ENCODE measurements at regions not wholly inside any gene's neighbourhood (a gene's known extent, or its start where the extent isn't known, plus 50 kb on each side); places are given as distances from the start of the nearest gene placed in this dataset.
A peak's percentile ranks its signal among the peaks of the same experiment; 100 is the strongest.

DNA sequence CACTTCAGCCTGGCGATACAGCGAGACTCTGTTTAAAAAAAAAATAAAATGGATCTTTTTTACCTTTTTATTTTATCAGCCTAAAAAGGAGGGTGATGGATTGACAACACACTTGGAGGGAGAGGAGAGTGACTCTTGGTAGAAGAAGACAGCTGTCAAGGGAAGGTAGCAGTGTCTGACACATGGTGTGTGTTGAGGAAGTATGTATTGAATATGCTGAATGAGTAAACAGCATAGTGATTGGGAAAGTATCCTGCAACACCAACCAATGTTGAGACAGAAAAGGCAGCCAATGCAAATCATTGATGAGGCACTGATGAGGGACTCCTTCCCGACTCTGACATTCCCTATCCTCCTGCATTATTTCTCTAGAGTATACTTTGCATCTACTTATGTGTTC, 306.4 kb downstream of the LPIN1 start:
- Histone ChIP-seq H3K4me1 (ENCODE audit: insufficient read depth, poor library complexity, severe bottlenecking) (peaks cover 6% of the 10 kb centered on the region), H3K27ac (ENCODE audit: poor library complexity, severe bottlenecking) (no peak overlapping the region), H3K4me3 (ENCODE audit: severe bottlenecking) (no peak overlapping the region), H3K36me3 (ENCODE audit: low read depth) (no peaks in the 10 kb centered on the region), H3K9me3 (ENCODE audit: severe bottlenecking) (no peaks in the 10 kb centered on the region), H3K27me3 (ENCODE audit: insufficient read depth, poor library complexity, severe bottlenecking) (no peaks in the 10 kb centered on the region)
- ATAC-seq (ENCODE audit: low read depth) (no peak), DNase-seq (ENCODE audit: low spot score) (no peak)
- no peak for TF ChIP-seq CTCF (IDR thresholded peaks at IDR 0.05; ENCODE audit: poor library complexity, severe bottlenecking)

DNA sequence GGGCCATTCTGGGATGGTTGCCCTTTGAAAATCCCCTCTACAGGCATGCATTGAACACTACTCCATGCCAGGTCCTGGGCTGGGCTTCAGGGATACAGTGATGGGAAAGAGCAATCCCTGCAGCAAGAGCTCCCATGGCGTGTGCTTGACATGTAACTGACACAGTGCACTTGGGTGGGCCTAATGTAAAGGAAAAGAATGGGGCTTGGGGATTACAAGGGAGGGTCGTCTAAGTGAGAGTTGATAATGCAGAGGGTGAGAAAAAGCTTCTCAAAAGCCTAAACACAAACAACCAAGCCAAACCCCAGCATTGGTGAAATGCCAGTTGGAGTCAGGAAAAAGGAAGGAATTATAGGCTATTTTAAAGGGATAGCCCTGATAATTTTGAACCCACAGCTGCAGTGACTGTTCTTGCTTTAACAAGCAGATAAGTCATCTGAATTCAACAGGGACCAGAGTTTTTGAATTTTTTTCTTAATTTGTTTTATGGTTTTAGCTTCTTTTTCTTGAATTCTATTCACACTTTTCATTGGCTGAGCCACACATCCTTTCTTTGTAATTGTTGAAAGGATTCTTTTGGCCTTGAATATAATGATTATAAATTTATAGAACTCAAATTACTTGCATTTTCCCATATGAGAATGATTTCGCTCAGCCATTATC, 308.7 kb downstream of the LPIN1 start:
- no peaks in the 10 kb centered on the region for H3K9me3 ChIP-seq (ENCODE audit: severe bottlenecking)
- peaks cover 12% of the 10 kb centered on the region for H3K4me1 ChIP-seq (ENCODE audit: insufficient read depth, poor library complexity, severe bottlenecking)
- ATAC-seq (ENCODE audit: low read depth): no peak
- TF ChIP-seq CTCF (IDR thresholded peaks at IDR 0.05; ENCODE audit: poor library complexity, severe bottlenecking): no peak
- H3K36me3 ChIP-seq (ENCODE audit: low read depth): no peaks in the 10 kb centered on the region
- DNase-seq (ENCODE audit: low spot score): no peak
- H3K27me3 ChIP-seq (ENCODE audit: insufficient read depth, poor library complexity, severe bottlenecking): no peaks in the 10 kb centered on the region
- no peak overlapping the region for H3K4me3 ChIP-seq (ENCODE audit: severe bottlenecking)
- H3K27ac ChIP-seq (ENCODE audit: poor library complexity, severe bottlenecking): no peak overlapping the region

GRCh38 chr2:12057436-12058166, 311.2 kb downstream of the LPIN1 start:
- no peak for ATAC-seq (ENCODE audit: low read depth)
- peaks cover 7% of the 10 kb centered on the region for H3K4me1 ChIP-seq (ENCODE audit: insufficient read depth, poor library complexity, severe bottlenecking)
- no peak overlapping the region for H3K27ac ChIP-seq (ENCODE audit: poor library complexity, severe bottlenecking)

GRCh38 chr2:12059616-12060441, 313.4 kb downstream of the LPIN1 start:
- peaks cover 7% of the 10 kb centered on the region for H3K4me1 ChIP-seq (ENCODE audit: insufficient read depth, poor library complexity, severe bottlenecking)
- no peak overlapping the region for H3K27ac ChIP-seq (ENCODE audit: poor library complexity, severe bottlenecking)
- DNase-seq (ENCODE audit: low spot score): no peak

More at GRCh38 chr2:12057436-12058166, 311.2 kb downstream of the LPIN1 start:
- H3K36me3 ChIP-seq (ENCODE audit: low read depth): no peaks in the 10 kb centered on the region
- H3K27me3 ChIP-seq (ENCODE audit: insufficient read depth, poor library complexity, severe bottlenecking): no peaks in the 10 kb centered on the region
- no peak for TF ChIP-seq CTCF (IDR thresholded peaks at IDR 0.05; ENCODE audit: poor library complexity, severe bottlenecking)
- H3K4me3 ChIP-seq (ENCODE audit: severe bottlenecking): no peak overlapping the region
- DNase-seq (ENCODE audit: low spot score): no peak
- no peaks in the 10 kb centered on the region for H3K9me3 ChIP-seq (ENCODE audit: severe bottlenecking)

More at GRCh38 chr2:12059616-12060441, 313.4 kb downstream of the LPIN1 start:
- H3K36me3 ChIP-seq (ENCODE audit: low read depth): no peaks in the 10 kb centered on the region
- H3K27me3 ChIP-seq (ENCODE audit: insufficient read depth, poor library complexity, severe bottlenecking): no peaks in the 10 kb centered on the region
- TF ChIP-seq CTCF (IDR thresholded peaks at IDR 0.05; ENCODE audit: poor library complexity, severe bottlenecking): no peak
- peak; percentile 66; the same call in 2 of the 3 replicates for ATAC-seq (ENCODE audit: low read depth)
- H3K4me3 ChIP-seq (ENCODE audit: severe bottlenecking): no peak overlapping the region
- H3K9me3 ChIP-seq (ENCODE audit: severe bottlenecking): no peaks in the 10 kb centered on the region
